SK-N-SH (cell line): ENCODE measurements at regions not wholly inside any gene's neighbourhood (a gene's known extent, or its start where the extent isn't known, plus 50 kb on each side); places are given as distances from the start of the nearest gene placed in this dataset.

Source experiments
- CHD2 ChIP-seq: fragments of 150-350 bp; IDR thresholded peaks from 2 replicates; pipeline ENCODE4 v1.6.1; 2018; ENCODE audit warnings: low read length; ENCODE audit not compliant: partially characterized antibody
- RAD21 ChIP-seq: IDR thresholded peaks from 2 replicates; pipeline ENCODE4 v1.6.1; 2012; ENCODE audit warnings: mild to moderate bottlenecking, low read length
- TF ChIP-seq, protein P1 (sequence below): fragments of 200-600 bp; sonication (generic); IDR thresholded peaks from 2 replicates; pipeline ENCODE4 v1.6.1; 2017; ENCODE audit warnings: antibody characterized with exemption, mild to moderate bottlenecking, moderate library complexity
- TF ChIP-seq, protein P2 (sequence below): IDR thresholded peaks from 2 replicates; pipeline ENCODE4 v1.6.1; 2012; ENCODE audit warnings: mild to moderate bottlenecking, low read depth, low read length, moderate library complexity

DNA sequence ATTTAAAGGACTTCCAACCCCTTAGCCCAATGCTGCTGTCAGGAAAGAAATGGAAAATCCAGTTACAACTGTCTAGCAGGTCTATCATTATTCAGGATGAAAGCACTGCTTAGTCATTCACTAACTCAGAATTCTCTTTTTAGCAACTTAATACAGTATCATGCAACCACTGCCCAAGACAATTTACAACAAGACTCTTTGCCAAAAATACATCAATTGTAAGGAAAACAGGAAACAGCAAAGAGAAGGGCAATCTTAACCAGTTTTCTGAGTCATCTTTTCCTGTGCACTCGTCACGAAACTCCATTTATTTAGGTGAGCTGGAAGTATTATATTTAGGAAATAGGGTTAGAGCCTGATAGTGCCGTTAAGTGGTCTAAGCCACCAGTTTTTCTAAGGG is 1197.7 kb upstream of the CITED2 start:
- TF ChIP-seq, protein P1, sequence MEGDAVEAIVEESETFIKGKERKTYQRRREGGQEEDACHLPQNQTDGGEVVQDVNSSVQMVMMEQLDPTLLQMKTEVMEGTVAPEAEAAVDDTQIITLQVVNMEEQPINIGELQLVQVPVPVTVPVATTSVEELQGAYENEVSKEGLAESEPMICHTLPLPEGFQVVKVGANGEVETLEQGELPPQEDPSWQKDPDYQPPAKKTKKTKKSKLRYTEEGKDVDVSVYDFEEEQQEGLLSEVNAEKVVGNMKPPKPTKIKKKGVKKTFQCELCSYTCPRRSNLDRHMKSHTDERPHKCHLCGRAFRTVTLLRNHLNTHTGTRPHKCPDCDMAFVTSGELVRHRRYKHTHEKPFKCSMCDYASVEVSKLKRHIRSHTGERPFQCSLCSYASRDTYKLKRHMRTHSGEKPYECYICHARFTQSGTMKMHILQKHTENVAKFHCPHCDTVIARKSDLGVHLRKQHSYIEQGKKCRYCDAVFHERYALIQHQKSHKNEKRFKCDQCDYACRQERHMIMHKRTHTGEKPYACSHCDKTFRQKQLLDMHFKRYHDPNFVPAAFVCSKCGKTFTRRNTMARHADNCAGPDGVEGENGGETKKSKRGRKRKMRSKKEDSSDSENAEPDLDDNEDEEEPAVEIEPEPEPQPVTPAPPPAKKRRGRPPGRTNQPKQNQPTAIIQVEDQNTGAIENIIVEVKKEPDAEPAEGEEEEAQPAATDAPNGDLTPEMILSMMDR, result no peak
- no peak for TF ChIP-seq RAD21
- no peak for TF ChIP-seq CHD2
- TF ChIP-seq, protein P2, sequence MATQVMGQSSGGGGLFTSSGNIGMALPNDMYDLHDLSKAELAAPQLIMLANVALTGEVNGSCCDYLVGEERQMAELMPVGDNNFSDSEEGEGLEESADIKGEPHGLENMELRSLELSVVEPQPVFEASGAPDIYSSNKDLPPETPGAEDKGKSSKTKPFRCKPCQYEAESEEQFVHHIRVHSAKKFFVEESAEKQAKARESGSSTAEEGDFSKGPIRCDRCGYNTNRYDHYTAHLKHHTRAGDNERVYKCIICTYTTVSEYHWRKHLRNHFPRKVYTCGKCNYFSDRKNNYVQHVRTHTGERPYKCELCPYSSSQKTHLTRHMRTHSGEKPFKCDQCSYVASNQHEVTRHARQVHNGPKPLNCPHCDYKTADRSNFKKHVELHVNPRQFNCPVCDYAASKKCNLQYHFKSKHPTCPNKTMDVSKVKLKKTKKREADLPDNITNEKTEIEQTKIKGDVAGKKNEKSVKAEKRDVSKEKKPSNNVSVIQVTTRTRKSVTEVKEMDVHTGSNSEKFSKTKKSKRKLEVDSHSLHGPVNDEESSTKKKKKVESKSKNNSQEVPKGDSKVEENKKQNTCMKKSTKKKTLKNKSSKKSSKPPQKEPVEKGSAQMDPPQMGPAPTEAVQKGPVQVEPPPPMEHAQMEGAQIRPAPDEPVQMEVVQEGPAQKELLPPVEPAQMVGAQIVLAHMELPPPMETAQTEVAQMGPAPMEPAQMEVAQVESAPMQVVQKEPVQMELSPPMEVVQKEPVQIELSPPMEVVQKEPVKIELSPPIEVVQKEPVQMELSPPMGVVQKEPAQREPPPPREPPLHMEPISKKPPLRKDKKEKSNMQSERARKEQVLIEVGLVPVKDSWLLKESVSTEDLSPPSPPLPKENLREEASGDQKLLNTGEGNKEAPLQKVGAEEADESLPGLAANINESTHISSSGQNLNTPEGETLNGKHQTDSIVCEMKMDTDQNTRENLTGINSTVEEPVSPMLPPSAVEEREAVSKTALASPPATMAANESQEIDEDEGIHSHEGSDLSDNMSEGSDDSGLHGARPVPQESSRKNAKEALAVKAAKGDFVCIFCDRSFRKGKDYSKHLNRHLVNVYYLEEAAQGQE, result no peak
